MM.1S (cell line): ENCODE measurements at regions not wholly inside any gene's neighbourhood (a gene's known extent, or its start where the extent isn't known, plus 50 kb on each side); places are given as distances from the start of the nearest gene placed in this dataset.
A peak's percentile ranks its signal among the peaks of the same experiment; 100 is the strongest.

Source experiments
- DNase-seq: peaks from one replicate; pipeline ENCODE4 v3.0.0-alpha.2; 2015
- H2AFZ ChIP-seq: fragments of 300-600 bp; sonication (generic); 2 replicates; pipeline ENCODE4 v1.6.0; 2016; ENCODE audit warnings: antibody characterized with exemption, low read length
- H3F3A ChIP-seq: fragments of 300-600 bp; sonication (generic); 2 replicates; pipeline ENCODE4 v1.6.1; 2016; ENCODE audit warnings: mild to moderate bottlenecking, antibody characterized with exemption, low read length, moderate library complexity, mixed read lengths; ENCODE audit not compliant: insufficient read depth
- H3K27ac ChIP-seq: fragments of 300-600 bp; sonication (generic); 2 replicates; pipeline ENCODE4 v1.5.1; 2016; ENCODE audit warnings: mild to moderate bottlenecking, low read length
- H3K27me3 ChIP-seq: fragments of 300-600 bp; sonication (generic); replicated peaks from 2 replicates; pipeline ENCODE4 v1.6.0; 2016; ENCODE audit warnings: low read length; ENCODE audit not compliant: insufficient read depth
- H3K36me3 ChIP-seq: fragments of 300-600 bp; sonication (generic); replicated peaks from 2 replicates; pipeline ENCODE4 v1.6.1; 2016; ENCODE audit warnings: mild to moderate bottlenecking, low read length, mixed read lengths; ENCODE audit not compliant: insufficient read depth
- H3K4me1 ChIP-seq: fragments of 300-600 bp; sonication (generic); 2 replicates; pipeline ENCODE4 v1.6.1; 2016; ENCODE audit warnings: low read length, mixed read lengths
- H3K4me2 ChIP-seq: fragments of 300-600 bp; sonication (generic); 2 replicates; pipeline ENCODE4 v1.6.0; 2016; ENCODE audit warnings: low read depth, low read length
- H3K4me3 ChIP-seq: fragments of 300-600 bp; sonication (generic); 2 replicates; pipeline ENCODE4 v1.5.1; 2016; ENCODE audit warnings: low read length, mixed read lengths
- H3K79me2 ChIP-seq: fragments of 300-600 bp; sonication (generic); 2 replicates; pipeline ENCODE4 v1.6.1; 2016; ENCODE audit warnings: mixed run types, low read length, mixed read lengths
- H3K9ac ChIP-seq: fragments of 300-600 bp; sonication (generic); 2 replicates; pipeline ENCODE4 v1.6.1; 2016; ENCODE audit warnings: low read length, mixed read lengths
- H3K9me2 ChIP-seq: fragments of 300-600 bp; sonication (generic); replicated peaks from 2 replicates; pipeline ENCODE4 v1.6.1; 2016; ENCODE audit warnings: mild to moderate bottlenecking, low read length, mixed read lengths; ENCODE audit not compliant: insufficient read depth
- H3K9me3 ChIP-seq: fragments of 300-600 bp; sonication (generic); replicated peaks from 2 replicates; pipeline ENCODE4 v1.6.1; 2016; ENCODE audit warnings: mild to moderate bottlenecking, low read length, mixed read lengths; ENCODE audit not compliant: insufficient read depth
- H4K20me1 ChIP-seq: fragments of 300-600 bp; sonication (generic); 2 replicates; pipeline ENCODE4 v1.6.1; 2016; ENCODE audit warnings: mild to moderate bottlenecking, low read length, moderate library complexity, mixed read lengths; ENCODE audit not compliant: insufficient read depth
- EZH2 ChIP-seq: fragments of 300-600 bp; sonication (generic); optimal IDR thresholded peaks from 2 replicates; pipeline ENCODE3; 2017; ENCODE audit warnings: low read depth, mild to moderate bottlenecking, antibody characterized with exemption, low read length, mixed read lengths
- EZH2phosphoT487 ChIP-seq: fragments of 300-600 bp; sonication (generic); IDR thresholded peaks from 2 replicates; pipeline ENCODE4 v1.6.1; 2018; ENCODE audit warnings: antibody characterized with exemption, low read length
- TF ChIP-seq, protein P1 (sequence below): fragments of 300-600 bp; sonication (generic); IDR thresholded peaks from 2 replicates; pipeline ENCODE4 v1.5.1; 2016; ENCODE audit warnings: antibody characterized with exemption, low read length, mixed read lengths

DNA sequence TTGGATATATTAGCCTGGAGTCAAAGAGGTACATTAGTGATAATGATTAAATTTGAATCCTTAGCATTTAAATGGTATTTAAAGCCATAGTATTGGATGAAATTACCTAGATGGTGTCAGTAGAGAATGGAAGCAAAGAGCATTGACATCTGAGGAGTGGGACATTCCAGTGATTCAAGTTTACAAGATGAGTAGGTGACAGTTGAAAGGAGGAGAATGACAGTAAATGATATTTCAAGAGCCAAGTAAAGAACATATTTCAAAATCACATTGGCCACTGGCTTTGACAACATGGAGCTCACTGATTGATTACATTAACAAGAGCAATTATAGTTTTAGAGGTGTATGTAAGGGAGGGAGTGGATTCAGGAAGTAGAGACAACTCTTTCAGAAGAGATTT is 93.9 kb upstream of the MEF2C start:
- Histone ChIP-seq H3K79me2 (no peaks in the 10 kb centered on the region), H3K36me3 (no peaks in the 10 kb centered on the region), H3K9ac (no peak overlapping the region), H3K27me3 (no peaks in the 10 kb centered on the region), H3K4me2 (no peak overlapping the region), H3K4me1 (no peaks in the 10 kb centered on the region), H3K27ac (no peak overlapping the region), H2AFZ (no peak overlapping the region), H3K4me3 (no peak overlapping the region), H4K20me1 (no peaks in the 10 kb centered on the region), H3K9me2 (no peaks in the 10 kb centered on the region), H3K9me3 (no peaks in the 10 kb centered on the region), H3F3A (no peaks in the 10 kb centered on the region)
- no peak for DNase-seq
- TF ChIP-seq EZH2: no peak
- TF ChIP-seq EZH2phosphoT487: no peak
- TF ChIP-seq, protein P1, sequence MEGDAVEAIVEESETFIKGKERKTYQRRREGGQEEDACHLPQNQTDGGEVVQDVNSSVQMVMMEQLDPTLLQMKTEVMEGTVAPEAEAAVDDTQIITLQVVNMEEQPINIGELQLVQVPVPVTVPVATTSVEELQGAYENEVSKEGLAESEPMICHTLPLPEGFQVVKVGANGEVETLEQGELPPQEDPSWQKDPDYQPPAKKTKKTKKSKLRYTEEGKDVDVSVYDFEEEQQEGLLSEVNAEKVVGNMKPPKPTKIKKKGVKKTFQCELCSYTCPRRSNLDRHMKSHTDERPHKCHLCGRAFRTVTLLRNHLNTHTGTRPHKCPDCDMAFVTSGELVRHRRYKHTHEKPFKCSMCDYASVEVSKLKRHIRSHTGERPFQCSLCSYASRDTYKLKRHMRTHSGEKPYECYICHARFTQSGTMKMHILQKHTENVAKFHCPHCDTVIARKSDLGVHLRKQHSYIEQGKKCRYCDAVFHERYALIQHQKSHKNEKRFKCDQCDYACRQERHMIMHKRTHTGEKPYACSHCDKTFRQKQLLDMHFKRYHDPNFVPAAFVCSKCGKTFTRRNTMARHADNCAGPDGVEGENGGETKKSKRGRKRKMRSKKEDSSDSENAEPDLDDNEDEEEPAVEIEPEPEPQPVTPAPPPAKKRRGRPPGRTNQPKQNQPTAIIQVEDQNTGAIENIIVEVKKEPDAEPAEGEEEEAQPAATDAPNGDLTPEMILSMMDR: no peak

DNA sequence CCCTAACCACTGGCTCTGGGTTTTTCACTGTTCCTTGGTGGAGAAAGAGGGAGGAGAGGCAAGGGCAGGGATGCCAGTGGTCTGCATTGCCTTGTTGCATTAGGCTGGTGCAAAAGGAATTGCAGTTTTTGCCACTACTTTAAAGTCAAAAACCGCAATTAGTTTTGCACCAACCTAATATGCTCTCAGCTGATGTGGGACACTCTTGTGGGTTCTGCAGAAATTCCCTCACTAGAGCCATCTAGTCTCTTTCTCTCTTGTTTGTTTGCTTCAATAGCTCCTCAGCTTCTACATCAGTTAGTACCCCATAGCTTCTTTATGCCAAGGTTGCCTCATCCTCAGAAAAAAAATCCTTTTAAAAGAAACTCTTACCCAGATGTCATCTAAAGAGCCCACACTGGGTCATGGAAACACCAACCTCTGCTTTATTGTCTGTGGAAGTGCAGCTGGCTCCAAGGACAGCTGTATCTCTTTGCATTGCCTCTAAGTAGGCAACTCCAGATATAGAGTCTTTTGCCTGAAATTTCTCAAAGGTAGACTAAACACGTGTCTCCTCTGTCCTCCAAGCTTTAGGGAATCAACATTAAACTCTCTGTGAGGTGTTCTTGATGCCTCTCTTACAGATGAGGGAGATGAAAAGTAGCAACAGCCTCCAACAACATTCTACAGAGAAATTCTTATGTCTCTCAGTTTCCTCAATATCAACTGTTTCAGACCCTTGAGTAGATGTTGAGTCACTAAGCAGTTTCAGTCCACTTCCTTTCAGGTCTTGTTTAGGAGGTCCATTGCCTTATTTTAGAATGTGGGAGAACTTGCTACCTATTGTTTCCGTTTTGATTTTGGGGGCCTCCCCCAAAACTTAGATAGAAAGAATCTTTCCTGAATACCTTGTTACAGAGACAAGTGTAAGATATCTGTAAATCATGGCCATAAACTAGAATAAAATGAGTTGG is 84.9 kb upstream of the MEF2C start:
- Histone ChIP-seq H3F3A (peaks cover 9% of the 10 kb centered on the region), H4K20me1 (no peaks in the 10 kb centered on the region), H3K9me2 (no peaks in the 10 kb centered on the region), H3K27ac (peak overlapping the region; percentile 50; the same call in 1 of the 2 replicates), H3K4me2 (peak overlapping the region; percentile 42), H3K4me3 (no peak overlapping the region), H3K9me3 (no peaks in the 10 kb centered on the region), H2AFZ (no peak overlapping the region), H3K27me3 (no peaks in the 10 kb centered on the region), H3K9ac (no peak overlapping the region), H3K79me2 (no peaks in the 10 kb centered on the region), H3K36me3 (no peaks in the 10 kb centered on the region), H3K4me1 (peaks cover 15% of the 10 kb centered on the region)
- TF ChIP-seq EZH2phosphoT487 (no peak), EZH2 (no peak)
- TF ChIP-seq, protein P1: no peak
- DNase-seq: peak; percentile 27

GRCh38 chr5:88964831-88965230 is 81.8 kb upstream of the MEF2C start:
- Histone ChIP-seq H3K4me1 (peaks cover 15% of the 10 kb centered on the region), H3K9me2 (no peaks in the 10 kb centered on the region), H3K79me2 (no peaks in the 10 kb centered on the region), H3K9me3 (no peaks in the 10 kb centered on the region), H4K20me1 (no peaks in the 10 kb centered on the region), H3F3A (peaks cover 9% of the 10 kb centered on the region), H2AFZ (no peak overlapping the region), H3K4me2 (no peak overlapping the region), H3K27me3 (no peaks in the 10 kb centered on the region), H3K27ac (no peak overlapping the region), H3K4me3 (no peak overlapping the region), H3K36me3 (no peaks in the 10 kb centered on the region), H3K9ac (no peak overlapping the region)
- DNase-seq: no peak
- TF ChIP-seq, protein P1: no peak
- no peak for TF ChIP-seq EZH2phosphoT487
- TF ChIP-seq EZH2: no peak
